ENCODE measurements at regions not wholly inside any gene's neighbourhood (a gene's known extent, or its start where the extent isn't known, plus 50 kb on each side); places are given as distances from the start of the nearest gene placed in this dataset.
"Not testable (repeated sequence)": the region's sequence is repeated elsewhere in the genome, so short reads cannot be mapped to it uniquely, and the experiment has no call there.

DNA sequence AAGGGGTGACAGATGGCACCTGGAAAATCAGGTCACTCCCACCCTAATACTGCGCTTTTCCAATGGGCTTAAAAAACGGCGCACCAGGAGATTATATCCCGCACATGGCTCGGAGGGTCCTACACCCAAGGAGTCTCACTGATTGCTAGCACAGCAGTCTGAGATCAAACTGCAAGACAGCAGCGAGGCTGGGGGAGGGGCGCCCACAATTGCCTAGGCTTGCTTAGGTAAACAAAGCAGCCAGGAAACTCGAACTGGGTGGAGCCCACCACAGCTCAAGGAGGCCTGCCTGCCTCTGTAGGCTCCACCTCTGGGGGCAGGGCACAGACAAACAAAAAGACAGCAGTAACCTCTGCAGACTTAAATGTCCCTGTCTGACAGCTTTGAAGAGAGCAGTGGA, 205.7 kb upstream of the HTR1E start:
- DNase-seq (ENCODE audit: low spot score): not testable (repeated sequence)

- DNase-seq (ENCODE audit: low spot score): not testable (repeated sequence)
Observed at GRCh38 chr6:86730772-86731171, 206.6 kb upstream of the HTR1E start.

- DNase-seq (ENCODE audit: low spot score): no peak
Observed at GRCh38 chr6:86730216-86730615, 207.1 kb upstream of the HTR1E start.

- no peak for DNase-seq (ENCODE audit: low spot score)
Observed at GRCh38 chr6:86728976-86729375, 208.4 kb upstream of the HTR1E start.

GRCh38 chr6:86724695-86725094, 212.6 kb upstream of the HTR1E start:
- no peak for DNase-seq (ENCODE audit: low spot score)

DNA sequence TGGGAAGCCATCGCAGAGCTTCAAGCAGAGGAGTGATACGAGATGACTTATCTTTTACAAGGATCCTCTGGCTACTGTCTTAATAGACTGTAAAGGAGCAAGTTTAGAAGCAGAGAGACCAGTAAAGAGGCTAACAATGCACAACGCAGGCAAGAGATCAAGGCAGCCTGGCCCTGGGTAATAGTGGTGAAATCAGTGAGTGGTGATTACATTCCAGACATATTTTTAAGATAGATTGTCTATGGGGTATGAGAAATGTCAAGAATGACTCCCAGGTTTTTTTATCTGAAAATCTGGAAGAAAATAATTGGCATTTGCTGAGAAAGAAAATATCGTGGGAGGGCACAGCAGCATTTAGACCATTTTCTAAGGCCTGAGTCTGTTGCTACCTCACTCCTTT, 213.6 kb upstream of the HTR1E start:
- DNase-seq (ENCODE audit: low spot score): no peak

DNA sequence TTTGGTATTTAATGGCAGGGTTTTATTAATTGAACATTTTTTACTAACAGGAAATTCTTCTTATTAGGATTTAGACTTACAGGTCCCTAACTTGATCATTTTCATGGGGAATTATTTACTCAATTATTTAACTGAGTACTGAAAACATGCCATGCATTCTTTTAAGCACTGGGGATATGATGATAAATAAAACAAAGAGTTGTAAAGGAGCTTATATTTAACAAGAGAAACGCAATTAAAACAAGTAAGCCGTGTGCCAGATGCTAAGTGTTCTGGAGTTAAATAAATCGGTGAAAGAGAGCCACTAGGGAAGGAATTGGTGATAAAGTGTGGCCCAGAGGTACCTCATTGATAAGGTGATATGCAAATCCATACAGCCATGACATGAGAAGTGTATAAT, 214.2 kb upstream of the HTR1E start:
- DNase-seq (ENCODE audit: low spot score): no peak

GRCh38 chr6:86722131-86722530, 215.2 kb upstream of the HTR1E start:
- no peak for DNase-seq (ENCODE audit: low spot score)

DNA sequence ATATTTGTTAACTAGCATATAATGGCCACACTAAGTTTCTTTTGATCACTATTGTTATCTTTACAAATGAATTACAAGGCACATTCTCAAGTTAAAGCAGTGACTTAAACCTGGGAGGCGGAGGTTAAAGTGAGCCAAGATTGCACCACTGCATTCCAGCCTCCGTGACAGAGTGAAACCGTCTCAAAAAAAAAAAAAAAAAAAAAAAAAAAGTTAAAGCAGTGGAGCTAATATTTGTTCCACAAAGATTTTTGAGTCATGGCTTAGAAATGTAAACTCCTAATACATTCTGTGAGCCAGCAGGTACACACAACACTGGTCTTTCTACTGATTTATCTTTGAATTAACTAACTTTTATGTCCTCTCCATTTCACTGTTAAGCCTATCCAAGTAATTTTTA, 221.7 kb upstream of the HTR1E start:
- no peak for DNase-seq (ENCODE audit: low spot score)

DNA sequence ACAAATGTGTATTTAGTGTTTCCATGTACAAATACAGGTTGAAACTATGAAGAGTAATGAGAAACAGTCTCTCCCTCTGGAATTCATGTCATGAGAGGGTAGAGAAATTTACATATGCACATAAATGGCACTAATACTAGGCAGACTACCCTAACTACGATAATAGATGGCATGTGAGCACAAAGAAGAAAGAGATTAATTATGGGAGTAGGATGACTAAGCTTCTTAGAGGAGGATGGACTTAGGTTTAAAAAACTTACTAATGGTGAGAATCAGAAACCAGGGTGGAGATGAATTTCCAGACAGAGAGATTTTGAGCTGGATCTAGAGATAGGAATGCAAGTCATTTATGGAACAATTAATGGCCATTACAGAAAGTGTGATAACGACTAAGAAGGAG, 225.3 kb upstream of the HTR1E start:
- DNase-seq (ENCODE audit: low spot score): no peak

DNA sequence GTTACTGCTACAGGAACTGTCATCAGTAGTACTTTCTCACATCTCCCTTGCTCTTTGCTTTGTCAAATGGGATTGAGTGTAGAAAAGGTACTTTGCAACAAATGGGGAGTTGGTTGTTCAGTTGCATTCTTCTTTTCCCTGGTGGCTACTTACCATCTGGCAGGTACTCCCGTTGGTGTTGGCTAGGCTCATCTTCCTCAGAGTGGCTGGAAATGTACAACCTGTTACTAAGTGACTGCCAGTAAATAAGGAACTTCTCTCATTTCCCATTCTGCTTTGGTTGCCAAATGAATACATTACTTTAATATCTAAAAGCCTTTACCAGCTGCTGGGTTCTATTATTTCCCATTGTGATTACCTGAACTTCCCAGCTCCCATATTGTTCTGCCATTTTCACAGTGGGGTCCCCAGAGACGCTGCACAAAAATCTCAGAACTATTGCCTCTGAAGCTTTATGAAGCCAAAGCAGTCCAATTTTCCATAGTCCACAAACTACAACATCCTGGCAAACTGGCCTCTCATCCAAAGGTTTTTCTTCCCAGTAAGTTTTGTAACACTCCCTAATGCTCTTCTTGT, 229.7 kb upstream of the HTR1E start:
- no peak for DNase-seq (ENCODE audit: low spot score)

DNA sequence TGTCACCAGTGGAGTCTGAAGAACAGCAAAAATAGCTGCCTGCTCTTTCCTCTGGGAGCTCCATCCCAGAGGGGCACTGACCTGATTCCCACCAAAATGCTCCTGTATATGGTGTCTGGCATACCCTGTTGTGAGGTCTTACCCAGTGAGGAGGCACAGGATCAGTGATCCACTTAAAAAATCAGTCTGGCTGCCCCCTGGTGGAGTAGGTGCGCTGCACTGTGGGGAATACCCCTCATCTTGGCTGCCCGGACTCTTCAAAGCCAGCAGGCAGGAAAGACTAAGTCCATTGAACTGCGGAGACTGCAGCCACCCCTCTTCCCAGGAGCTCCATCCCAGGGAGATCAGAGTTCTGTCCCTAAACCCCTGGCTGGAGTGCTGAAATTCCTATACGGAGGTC, 230.9 kb upstream of the HTR1E start:
- no peak for DNase-seq (ENCODE audit: low spot score)

DNA sequence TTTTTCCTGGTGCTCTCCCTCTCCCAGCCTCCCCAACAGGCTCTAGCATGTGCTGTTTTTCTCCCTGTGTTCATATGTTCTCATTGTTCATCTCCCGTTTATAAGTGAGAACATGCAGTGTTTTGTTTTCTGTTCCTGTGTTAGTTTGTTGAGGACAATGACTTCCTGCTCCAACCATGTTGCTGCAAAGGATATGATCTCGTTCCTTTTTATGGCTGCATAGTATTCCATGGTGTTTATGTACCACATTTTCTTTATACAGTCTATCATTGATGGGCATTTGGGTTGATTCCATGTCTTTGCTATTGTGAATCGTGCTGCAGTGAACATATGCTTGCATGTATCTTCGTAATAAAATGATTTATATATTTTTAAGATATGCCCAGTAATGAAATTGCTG, 236.1 kb upstream of the HTR1E start:
- not testable (repeated sequence) for DNase-seq (ENCODE audit: low spot score)

GRCh38 chr6:86686496-86686895, 250.8 kb upstream of the HTR1E start:
- no peak for DNase-seq (ENCODE audit: low spot score)

DNA sequence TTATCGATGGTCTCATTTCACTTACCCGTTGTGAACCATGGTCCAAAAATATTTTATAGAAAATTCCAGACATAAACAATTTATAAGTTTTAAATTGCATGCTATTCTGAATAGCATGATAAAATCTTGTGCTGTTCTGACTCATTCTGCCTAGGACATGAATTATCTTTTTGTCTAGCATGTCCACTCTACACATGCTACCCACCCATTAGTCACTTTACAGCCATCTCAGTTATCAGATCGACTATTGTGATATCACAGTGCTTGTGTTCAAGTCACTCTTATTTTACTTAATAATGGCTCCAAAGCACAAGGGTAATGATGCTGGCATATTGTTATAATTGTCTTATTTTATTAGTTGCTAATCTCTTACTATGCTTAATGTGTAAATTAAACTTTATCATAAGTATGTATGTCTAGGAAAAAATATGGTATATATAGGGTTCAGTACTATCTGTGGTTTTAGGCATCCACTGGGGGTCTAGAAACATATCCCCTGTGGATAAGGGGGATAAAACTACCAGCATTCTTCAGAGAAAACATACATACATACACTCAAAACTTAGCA, 252.0 kb upstream of the HTR1E start:
- no peak for DNase-seq (ENCODE audit: low spot score)

GRCh38 chr6:86683132-86683908, 254.0 kb upstream of the HTR1E start:
- DNase-seq (ENCODE audit: low spot score): no peak

DNA sequence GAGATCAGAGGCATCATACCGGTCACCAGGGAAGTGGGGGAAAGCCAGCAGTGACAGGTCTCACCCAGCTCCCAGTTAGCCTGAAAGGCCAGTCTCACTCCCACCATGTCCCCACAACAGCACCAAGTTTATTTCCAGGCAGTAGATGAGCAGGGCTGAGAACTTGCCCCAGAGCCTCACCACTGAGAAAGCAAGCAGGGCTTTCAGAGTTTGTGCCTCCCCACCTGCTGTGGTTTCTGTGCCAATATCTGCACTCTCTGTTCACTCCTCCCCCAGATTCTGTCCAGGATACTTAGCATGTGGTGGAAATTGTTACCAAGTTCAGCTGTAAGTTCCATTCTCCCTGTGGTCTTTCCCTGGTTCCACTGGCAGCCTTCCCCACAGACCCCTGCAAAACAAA, 255.0 kb upstream of the HTR1E start:
- no peak for DNase-seq (ENCODE audit: low spot score)

- DNase-seq (ENCODE audit: low spot score): not testable (repeated sequence)
Observed at GRCh38 chr6:86681140-86681539, 256.2 kb upstream of the HTR1E start.

DNA sequence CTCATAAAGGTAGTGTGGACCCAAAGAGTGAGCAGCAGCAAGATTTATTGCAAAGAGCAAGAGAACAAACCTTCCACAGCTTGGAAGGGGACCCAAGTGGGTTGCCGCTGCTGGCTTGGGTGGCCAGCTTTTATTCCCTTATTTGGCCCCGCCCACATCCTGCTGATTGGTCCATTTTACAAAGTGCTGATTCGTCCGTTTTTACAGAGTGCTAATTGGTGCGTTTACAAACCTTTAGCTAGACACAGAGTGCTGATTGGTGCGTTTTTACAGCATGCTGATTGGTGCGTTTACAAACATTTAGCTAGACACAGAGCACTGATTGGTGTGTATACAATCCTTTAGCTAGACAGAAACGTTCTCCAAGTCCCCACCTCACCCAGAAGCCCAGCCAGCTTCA, 265.2 kb upstream of the HTR1E start:
- DNase-seq (ENCODE audit: low spot score): not testable (repeated sequence)

DNA sequence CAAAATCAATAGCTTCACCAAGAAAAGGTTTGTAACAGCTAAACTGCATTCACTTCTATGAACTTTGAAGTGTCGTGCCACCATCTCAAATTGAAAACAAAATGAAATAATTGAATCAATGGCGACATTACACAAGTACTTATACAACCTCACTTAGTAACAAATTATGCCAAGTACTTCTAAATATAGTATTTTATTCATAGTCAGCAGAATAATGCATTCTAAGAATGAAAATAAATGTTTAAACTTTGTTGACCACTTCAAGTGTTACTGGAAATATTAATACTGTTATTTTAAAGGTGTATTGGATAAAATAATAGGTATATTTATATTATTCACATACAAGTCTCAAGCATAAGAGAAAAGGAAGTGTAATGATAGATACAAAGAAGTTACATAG, 280.1 kb upstream of the HTR1E start:
- no peak for DNase-seq (ENCODE audit: low spot score)

- no peak for DNase-seq (ENCODE audit: low spot score)
Observed at GRCh38 chr6:86629123-86629522, 308.2 kb upstream of the HTR1E start.

- DNase-seq (ENCODE audit: low spot score): no peak
Observed at GRCh38 chr6:86619428-86619827, 317.9 kb upstream of the HTR1E start.

DNA sequence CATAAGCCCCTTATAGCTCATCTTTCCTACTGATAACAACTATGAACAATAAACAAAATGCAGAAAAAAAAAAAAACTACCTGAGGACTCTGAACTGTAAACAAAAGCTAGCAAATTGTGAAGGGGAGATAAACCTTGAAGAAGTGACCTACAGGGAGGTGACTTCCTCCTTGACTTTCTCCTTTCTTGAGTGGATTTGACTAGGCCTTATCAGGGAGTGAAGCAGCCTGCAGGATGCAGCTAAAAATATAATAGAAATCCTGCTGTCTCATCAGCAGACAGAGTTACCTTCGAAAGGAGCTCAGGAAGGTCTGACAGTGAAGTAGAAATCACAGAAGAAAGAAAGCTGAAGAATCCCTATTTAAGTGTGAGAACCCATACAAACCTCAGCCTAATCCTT, 322.0 kb upstream of the HTR1E start:
- no peak for DNase-seq (ENCODE audit: low spot score)

Data from ureter (tissue), 1 donor.